T-helper 1 cell treated with Interleukin-12 subunit alpha and Interleukin-12 subunit beta and Interleukin-4 antibody, amounts not matched to agents 30 ng/mL and 1 ng/mL, for 36 hours (primary cell): ENCODE measurements at regions not wholly inside any gene's neighbourhood (a gene's known extent, or its start where the extent isn't known, plus 50 kb on each side); places are given as distances from the start of the nearest gene placed in this dataset.

Experiments
- intact Hi-C: fragments of 100-400 bp; cut with micrococcal nuclease; formaldehyde crosslinking; loops from one replicate; pipeline ENCODE4 v1.15.1; 2024

- intact Hi-C loops = no loop called here
Measured at GRCh38 chr4:136136601-136137000, 1395.7 kb downstream of the PCDH18 start.

GRCh38 chr4:136124251-136124745 is 1408.0 kb downstream of the PCDH18 start:
- intact Hi-C loops = no loop called here

GRCh38 chr4:136121426-136121825 is 1410.9 kb downstream of the PCDH18 start:
- intact Hi-C loops = no loop called here

DNA sequence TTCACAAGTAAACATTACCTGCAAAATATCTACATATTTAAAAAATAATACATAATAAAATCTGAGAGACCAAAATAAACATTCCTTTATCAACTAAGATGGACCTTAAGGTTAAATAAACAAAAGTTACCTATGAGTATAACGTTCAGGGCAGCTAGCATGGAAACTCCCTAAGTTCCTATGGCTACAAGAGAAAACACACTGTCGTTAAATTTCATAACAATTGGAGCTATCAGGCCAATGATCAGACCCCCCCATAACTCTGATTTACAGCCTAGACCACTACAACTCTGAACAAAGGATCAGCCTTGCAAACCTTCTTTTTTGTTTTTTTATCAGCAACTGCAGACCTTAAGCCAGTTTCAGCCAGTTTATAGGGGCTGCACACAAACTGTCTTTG is 1418.4 kb downstream of the PCDH18 start:
- intact Hi-C loops = no loop called here

GRCh38 chr4:136112116-136112515 is 1420.2 kb downstream of the PCDH18 start:
- intact Hi-C loops = no loop called here

DNA sequence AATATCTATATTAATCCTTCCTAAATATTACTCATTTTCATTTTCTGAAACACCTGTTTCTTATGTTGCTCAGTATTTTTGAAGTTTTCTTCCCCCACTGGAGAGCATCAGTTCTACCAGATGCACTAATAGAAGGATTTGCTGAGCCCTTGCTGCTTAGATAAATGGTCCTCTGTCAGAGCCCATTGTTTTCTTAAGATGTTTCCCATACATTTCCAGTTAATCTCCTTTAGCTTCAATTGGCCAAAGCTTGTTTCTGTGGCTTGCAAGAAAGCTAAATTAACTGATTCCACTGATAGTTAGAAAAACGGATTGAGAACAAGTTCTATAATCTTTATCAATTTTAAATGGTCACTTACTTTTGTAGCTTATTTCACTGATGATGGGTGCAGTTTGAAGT is 1425.5 kb downstream of the PCDH18 start:
- intact Hi-C loops = no loop called here

DNA sequence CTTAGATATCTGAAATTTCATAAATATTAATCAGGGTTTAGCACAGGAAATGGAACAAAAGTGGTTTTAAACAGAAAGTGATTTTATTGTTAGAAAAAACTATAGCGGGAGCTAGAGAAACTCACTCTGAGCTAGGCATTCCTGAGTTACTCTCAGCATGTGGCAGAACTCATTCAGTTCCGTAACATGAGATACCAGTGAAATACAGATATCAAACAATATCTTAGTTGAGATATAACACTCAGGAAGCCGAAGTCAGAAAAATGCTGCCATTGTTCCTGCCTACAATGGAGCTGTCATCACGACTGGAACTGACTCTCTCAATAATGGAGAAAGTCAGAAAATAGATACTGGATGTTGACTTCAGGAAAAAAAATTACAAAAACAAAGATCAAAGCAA is 1428.7 kb downstream of the PCDH18 start:
- intact Hi-C loops = no loop called here

DNA sequence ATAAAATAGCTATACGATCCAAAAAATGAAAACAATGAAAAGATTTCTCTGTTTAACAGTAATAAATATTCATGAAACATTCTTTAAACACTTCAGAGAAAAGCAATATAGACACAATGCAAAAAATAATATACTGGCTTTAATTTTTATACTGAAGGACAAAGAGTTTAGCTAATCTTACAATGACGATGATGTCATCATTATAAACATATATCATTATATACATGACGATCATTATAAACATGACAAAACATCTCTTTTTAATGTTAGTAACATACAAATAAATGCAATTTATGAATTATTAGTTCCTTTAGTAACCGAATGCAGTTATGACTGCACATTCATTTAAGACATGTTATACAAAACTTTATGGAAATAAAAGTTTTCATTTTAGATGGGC is 1434.6 kb downstream of the PCDH18 start:
- intact Hi-C loops = no loop called here

DNA sequence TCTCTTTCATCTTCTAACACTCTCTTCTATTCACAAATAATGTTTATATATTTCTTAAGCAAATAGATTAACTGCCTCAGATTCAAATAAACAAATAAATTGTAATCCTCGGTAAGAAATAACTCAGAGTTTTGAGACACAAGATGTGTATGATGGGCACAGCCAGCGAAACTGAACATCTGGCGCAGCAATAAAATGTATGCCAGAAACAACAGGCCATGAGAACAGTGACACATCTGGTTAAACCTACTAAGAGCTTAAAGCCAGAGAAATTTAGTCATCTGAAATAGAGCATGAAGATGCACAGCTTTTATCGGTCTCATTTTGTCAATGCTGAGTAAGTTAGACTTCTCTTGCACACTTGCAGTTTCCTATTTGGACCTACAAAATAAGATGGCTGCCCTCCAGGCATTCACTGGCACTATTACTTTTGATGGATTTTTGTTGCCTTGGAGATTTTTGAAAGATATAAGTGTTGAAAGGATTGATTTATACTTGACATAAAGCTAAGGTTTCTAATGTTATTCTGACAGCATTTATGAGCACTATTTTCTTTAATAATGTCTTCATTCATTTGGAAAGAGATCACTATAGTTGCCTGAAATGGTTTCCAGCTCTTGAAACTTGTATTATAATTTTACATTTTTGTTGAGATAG is 1444.0 kb downstream of the PCDH18 start:
- intact Hi-C loops = no loop called here

- intact Hi-C loops = no loop called here
Measured at GRCh38 chr4:136078976-136079375, 1453.3 kb downstream of the PCDH18 start.

DNA sequence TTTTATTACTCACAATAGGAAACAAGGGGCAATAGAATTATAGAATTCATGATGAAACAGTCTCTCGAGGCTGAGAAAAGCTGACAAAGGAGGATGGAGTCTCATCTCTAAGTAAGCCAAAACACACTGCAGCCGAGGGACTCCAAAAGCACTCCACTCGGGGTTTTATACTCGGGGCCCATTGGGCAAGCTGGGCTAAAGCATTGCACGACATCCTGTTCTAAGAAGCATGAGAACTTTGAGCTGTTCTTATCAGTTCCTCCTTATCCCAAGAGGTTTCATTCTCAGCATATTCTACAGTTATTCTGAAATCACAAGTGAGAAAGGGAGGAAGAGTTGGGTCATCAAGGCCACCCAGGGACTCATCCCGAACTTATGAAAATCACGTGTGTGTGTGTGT is 1475.5 kb downstream of the PCDH18 start:
- intact Hi-C loops = no loop called here

GRCh38 chr4:136055360-136055759 is 1476.9 kb downstream of the PCDH18 start:
- intact Hi-C loops = no loop called here

- intact Hi-C loops = no loop called here
Measured at GRCh38 chr4:136036744-136037143, 1495.5 kb downstream of the PCDH18 start.

GRCh38 chr4:136032391-136032790 is 1499.9 kb downstream of the PCDH18 start:
- intact Hi-C loops = no loop called here

DNA sequence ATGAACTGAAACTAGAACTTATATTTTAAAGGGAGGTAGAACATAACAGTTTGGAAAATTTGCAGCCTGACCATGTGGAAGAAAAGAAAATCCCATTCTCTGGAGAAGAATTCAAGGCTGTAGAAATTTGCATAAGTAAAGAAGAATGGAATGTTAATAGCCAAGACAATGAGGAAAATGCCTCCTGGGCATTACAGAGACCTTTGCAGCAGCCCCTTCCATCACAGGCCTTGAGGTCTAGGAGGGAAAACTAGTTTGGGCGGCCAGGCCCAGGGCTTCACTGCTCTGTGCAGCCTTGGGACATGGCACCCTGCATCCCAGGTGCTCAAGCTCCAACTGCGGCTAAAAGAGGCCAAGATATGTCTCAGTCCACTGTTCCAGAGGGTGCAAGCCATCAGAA is 1506.8 kb downstream of the PCDH18 start:
- intact Hi-C loops = no loop called here

GRCh38 chr4:136017556-136017955 is 1514.7 kb downstream of the PCDH18 start:
- intact Hi-C loops = no loop called here

DNA sequence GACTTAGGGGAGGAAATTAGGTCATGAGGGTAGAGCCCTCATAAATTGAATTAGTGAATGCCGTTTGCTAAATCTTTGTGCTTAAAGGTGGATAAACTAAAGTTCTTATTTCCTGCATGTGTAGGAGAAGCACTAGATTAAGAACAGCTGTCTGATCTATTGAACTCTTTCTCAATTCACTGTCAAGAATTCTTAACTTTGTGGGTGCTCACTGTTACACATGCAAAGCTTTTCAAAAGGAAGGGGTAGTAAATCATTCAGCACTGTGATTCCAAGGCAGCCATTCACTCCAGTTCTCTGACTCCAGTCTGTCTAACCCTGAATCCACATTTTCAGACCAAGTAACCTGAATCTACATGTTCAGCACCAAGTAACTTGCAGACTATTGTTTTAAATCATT is 1520.1 kb downstream of the PCDH18 start:
- intact Hi-C loops = no loop called here

DNA sequence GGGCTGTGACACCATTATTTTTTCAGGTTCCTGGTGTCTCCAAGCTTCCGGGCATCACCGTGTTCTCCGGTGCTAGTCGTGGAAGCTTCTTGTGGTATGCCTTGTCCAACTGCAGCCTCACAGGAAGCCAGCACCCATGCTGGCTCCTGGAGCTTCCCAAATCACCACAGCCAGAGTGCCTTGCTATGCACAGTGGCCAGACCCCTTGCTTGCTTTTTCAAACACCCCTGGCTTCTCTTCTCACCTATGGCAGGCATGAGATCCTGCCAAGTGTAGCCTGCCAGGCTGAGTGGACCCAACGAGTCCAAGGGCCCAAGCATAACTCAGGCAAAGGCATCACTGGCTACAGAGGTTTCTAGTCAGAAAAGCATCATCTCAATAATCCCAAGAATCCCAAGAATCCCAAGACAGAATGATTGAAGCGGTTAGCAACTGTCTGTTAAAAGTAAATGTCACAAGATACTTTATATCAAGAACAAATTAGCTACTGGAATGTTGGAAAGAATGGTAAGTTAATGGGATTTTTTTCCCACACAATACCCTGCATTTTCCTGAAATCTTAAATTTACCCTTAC is 1522.9 kb downstream of the PCDH18 start:
- intact Hi-C loops = no loop called here

- intact Hi-C loops = no loop called here
Measured at GRCh38 chr4:136007991-136008390, 1524.3 kb downstream of the PCDH18 start.

- intact Hi-C loops = no loop called here
Measured at GRCh38 chr4:136002316-136002715, 1530.0 kb downstream of the PCDH18 start.

- intact Hi-C loops = no loop called here
Measured at GRCh38 chr4:136001791-136002190, 1530.5 kb downstream of the PCDH18 start.

- intact Hi-C loops = no loop called here
Measured at GRCh38 chr4:136000246-136000645, 1532.0 kb downstream of the PCDH18 start.

DNA sequence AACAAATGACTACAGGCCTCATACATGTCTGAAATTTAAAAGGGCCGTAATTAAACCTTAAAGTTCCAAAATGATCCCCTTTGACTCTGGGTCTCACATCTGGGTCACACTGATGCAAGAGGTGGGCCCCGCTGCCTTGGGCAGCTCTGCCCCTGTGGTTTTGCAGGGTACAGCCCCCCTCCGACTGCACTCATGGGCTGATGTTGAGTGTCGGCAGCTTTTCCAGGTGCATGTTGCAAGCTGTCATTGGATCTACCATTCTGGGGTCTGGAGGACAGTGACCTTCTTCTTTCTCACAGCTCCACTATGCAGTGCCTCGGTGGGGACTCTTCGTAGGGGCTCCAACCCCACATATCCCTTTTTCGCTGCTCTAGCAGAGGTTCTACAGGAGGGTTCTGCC is 1537.9 kb downstream of the PCDH18 start:
- intact Hi-C loops = no loop called here
